Suprapubic skin (tissue), 4 donors: ENCODE measurements at regions not wholly inside any gene's neighbourhood (a gene's known extent, or its start where the extent isn't known, plus 50 kb on each side); places are given as distances from the start of the nearest gene placed in this dataset.

ENCODE experiments used
- POLR2A ChIP-seq, 2 donors: fragments of 450-650 bp; IDR thresholded peaks; one replicate each; pipeline ENCODE4 v1.6.1; 2017; ENCODE audit warnings: antibody characterized with exemption in 2 of 2, mild to moderate bottlenecking in 2 of 2, moderate library complexity in 2 of 2
- POLR2AphosphoS5 ChIP-seq, 3 donors: sonication (generic); formaldehyde crosslinking; IDR thresholded peaks; one replicate each; pipeline ENCODE4 v1.6.1; 2017; ENCODE audit warnings: antibody characterized with exemption in 3 of 3
- TF ChIP-seq, protein P1 (sequence below), 2 donors: fragments of 200-600 bp in 1 of 2; fragments of 450-650 bp in 1 of 2; sonication (generic) in 1 of 2; IDR thresholded peaks; one replicate each; pipeline ENCODE4 v1.5.1; 2016 to 2019; ENCODE audit warnings: antibody characterized with exemption in 2 of 2, mild to moderate bottlenecking in 1 of 2, moderate library complexity in 1 of 2

DNA sequence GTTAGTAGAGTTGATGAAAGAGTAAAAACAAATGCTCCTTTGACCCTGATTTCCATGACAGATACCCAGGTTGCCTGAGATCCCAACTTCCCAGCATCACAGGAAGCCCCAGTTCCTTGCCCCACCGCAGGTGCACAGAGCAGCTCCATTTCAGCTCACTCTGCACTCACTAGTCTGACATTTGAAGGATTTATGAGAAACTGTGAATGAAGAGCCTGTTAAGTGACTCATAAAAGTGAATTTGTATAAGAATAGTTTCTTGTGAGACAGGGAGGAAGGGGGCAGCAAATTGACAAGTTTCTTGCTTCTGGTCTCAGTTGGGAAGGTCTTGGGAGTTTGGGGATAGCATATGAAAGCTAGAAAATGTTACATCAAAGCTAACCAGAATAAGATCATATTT, 248.7 kb upstream of the ATP5MC3 start:
- TF ChIP-seq POLR2AphosphoS5 (IDR thresholded peaks at IDR 0.05) (no peak), POLR2A (IDR thresholded peaks at IDR 0.05) (no peak)
- TF ChIP-seq, protein P1, sequence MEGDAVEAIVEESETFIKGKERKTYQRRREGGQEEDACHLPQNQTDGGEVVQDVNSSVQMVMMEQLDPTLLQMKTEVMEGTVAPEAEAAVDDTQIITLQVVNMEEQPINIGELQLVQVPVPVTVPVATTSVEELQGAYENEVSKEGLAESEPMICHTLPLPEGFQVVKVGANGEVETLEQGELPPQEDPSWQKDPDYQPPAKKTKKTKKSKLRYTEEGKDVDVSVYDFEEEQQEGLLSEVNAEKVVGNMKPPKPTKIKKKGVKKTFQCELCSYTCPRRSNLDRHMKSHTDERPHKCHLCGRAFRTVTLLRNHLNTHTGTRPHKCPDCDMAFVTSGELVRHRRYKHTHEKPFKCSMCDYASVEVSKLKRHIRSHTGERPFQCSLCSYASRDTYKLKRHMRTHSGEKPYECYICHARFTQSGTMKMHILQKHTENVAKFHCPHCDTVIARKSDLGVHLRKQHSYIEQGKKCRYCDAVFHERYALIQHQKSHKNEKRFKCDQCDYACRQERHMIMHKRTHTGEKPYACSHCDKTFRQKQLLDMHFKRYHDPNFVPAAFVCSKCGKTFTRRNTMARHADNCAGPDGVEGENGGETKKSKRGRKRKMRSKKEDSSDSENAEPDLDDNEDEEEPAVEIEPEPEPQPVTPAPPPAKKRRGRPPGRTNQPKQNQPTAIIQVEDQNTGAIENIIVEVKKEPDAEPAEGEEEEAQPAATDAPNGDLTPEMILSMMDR (IDR thresholded peaks at IDR 0.05): no peak
